Fibroblast of villous mesenchyme (primary cell): ENCODE measurements at regions not wholly inside any gene's neighbourhood (a gene's known extent, or its start where the extent isn't known, plus 50 kb on each side); places are given as distances from the start of the nearest gene placed in this dataset.
"Not testable (repeated sequence)": the region's sequence is repeated elsewhere in the genome, so short reads cannot be mapped to it uniquely, and the experiment has no call there.

ENCODE experiments used
- DNase-seq: peaks from one replicate; pipeline ENCODE4 v3.0.0-alpha.2; 2010; ENCODE audit warnings: low read depth
- H3K4me3 ChIP-seq: 2 replicates; pipeline ENCODE4 v1.5.1; 2011; ENCODE audit warnings: low read depth, mild to moderate bottlenecking, low read length
- TF ChIP-seq, protein P1 (sequence below): IDR thresholded peaks from 2 replicates; pipeline ENCODE4 v1.5.1; 2012; ENCODE audit warnings: low read depth, mild to moderate bottlenecking, low read length; ENCODE audit not compliant: insufficient read depth

GRCh38 chr9:64130325-64130724, 1154.7 kb downstream of the FOXD4L5 start:
- not testable (repeated sequence) for H3K4me3 ChIP-seq, DNase-seq

DNA sequence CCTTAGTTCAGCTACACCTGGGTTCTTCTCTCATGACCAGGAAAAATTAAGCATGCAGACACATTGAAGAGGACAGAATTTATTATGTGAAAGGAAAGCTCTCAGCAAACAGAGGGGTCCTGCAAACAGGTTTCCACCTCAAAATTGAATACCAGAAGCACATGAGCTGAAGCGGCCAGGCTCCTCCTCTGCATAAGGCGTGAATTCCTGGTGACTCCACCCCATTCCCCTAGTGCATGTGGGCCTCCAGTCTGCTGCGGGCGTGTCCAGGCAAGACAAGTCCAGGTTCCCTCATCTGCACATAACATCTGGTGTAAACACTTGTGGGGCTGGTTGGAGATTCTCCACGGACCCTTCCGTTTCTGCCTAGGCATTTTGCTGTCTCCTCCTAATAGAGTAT, 1156.4 kb downstream of the FOXD4L5 start:
- H3K4me3 ChIP-seq: no peak overlapping the region
- TF ChIP-seq, protein P1, sequence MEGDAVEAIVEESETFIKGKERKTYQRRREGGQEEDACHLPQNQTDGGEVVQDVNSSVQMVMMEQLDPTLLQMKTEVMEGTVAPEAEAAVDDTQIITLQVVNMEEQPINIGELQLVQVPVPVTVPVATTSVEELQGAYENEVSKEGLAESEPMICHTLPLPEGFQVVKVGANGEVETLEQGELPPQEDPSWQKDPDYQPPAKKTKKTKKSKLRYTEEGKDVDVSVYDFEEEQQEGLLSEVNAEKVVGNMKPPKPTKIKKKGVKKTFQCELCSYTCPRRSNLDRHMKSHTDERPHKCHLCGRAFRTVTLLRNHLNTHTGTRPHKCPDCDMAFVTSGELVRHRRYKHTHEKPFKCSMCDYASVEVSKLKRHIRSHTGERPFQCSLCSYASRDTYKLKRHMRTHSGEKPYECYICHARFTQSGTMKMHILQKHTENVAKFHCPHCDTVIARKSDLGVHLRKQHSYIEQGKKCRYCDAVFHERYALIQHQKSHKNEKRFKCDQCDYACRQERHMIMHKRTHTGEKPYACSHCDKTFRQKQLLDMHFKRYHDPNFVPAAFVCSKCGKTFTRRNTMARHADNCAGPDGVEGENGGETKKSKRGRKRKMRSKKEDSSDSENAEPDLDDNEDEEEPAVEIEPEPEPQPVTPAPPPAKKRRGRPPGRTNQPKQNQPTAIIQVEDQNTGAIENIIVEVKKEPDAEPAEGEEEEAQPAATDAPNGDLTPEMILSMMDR: no peak
- no peak for DNase-seq

- DNase-seq: not testable (repeated sequence)
Measured at GRCh38 chr9:64121602-64122001, 1163.4 kb downstream of the FOXD4L5 start.

GRCh38 chr9:64117329-64117728, 1167.7 kb downstream of the FOXD4L5 start:
- not testable (repeated sequence) for DNase-seq, H3K4me3 ChIP-seq

More at GRCh38 chr9:64121602-64122001, 1163.4 kb downstream of the FOXD4L5 start:
- H3K4me3 ChIP-seq: not testable (repeated sequence)

DNA sequence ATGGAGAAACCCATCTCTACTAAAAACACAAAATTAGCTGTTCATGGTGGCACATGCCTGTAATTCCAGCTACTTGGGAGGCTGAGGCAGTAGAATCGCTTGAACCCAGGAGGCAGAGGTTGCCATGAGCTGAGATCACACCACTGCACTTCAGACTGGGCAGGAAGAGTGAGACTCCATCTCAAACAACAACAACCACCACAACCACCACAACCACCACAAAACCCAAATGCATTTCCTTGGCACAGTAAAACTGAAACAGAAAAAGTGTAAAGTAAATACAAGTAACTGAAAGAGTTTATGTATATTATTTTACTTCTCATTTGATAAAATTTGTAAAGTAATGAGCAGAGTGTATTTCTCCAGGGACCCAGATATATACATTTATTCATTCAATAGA, 1177.1 kb downstream of the FOXD4L5 start:
- H3K4me3 ChIP-seq, DNase-seq: not testable (repeated sequence)

GRCh38 chr9:64107211-64107610, 1177.8 kb downstream of the FOXD4L5 start:
- DNase-seq, H3K4me3 ChIP-seq: not testable (repeated sequence)

GRCh38 chr9:64105193-64105592, 1179.8 kb downstream of the FOXD4L5 start:
- H3K4me3 ChIP-seq, DNase-seq: not testable (repeated sequence)

- not testable (repeated sequence) for DNase-seq, H3K4me3 ChIP-seq
Measured at GRCh38 chr9:64101504-64101903, 1183.5 kb downstream of the FOXD4L5 start.

GRCh38 chr9:64100571-64101155, 1184.3 kb downstream of the FOXD4L5 start:
- not testable (repeated sequence) for H3K4me3 ChIP-seq, DNase-seq

- H3K4me3 ChIP-seq, DNase-seq: not testable (repeated sequence)
Measured at GRCh38 chr9:64085998-64086397, 1199.0 kb downstream of the FOXD4L5 start.

GRCh38 chr9:64071358-64072253, 1213.4 kb downstream of the FOXD4L5 start:
- H3K4me3 ChIP-seq, DNase-seq: not testable (repeated sequence)

- not testable (repeated sequence) for DNase-seq, H3K4me3 ChIP-seq
Measured at GRCh38 chr9:64070611-64071357, 1214.2 kb downstream of the FOXD4L5 start.

GRCh38 chr9:64070083-64070482, 1214.9 kb downstream of the FOXD4L5 start:
- not testable (repeated sequence) for DNase-seq

More at GRCh38 chr9:64070083-64070482, 1214.9 kb downstream of the FOXD4L5 start:
- not testable (repeated sequence) for H3K4me3 ChIP-seq
